NOMO-1 (cell line): ENCODE measurements at regions not wholly inside any gene's neighbourhood (a gene's known extent, or its start where the extent isn't known, plus 50 kb on each side); places are given as distances from the start of the nearest gene placed in this dataset.
"Not testable (repeated sequence)": the region's sequence is repeated elsewhere in the genome, so short reads cannot be mapped to it uniquely, and the experiment has no call there.

Experiments used
- DNase-seq, 2 experiments: peaks; one replicate each; lab custom pipeline; 2025; ENCODE audit not compliant: unreplicated experiment in 2 of 2; lab: John Stamatoyannopoulos, UW

DNA sequence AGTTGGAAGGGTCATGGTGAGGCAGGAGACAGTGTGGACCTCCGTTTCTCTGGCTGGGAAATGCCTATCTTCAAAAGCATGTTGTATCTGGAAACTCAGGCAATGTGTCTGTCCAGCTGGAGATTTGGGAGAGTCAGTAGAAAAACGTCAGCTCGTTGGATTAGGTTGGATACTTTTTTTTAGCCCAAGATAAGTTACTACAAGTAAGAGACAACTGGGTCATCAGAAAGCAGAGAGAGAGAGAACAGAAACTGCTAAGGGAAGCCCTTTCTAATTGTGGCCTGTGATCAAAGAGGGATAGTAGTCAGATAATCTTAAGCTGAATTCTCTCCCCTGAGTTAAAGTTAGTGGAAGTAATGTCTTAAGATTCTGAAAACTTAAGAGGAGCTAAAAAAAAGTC, 78.9 kb upstream of the ZNF280D start:
- no peak for DNase-seq

DNA sequence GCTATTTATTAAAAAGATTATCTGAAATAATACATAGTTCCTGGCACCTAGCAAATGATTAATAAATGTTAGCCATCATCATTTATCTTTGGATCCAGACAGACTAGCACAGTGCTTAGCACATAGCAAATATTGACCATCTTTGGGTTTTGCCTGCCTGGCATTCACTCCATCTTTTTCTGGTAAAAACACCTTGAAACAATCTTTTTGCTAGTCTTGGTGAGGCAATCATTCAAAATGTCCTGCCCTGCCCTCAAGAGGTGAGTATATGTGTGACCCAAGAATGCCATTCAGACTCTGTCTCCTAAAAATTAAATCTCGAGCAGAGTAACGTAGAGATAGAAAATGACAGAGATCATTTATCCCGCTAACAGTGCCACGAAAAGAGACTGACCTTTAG, 78.3 kb upstream of the ZNF280D start:
- no peak for DNase-seq

DNA sequence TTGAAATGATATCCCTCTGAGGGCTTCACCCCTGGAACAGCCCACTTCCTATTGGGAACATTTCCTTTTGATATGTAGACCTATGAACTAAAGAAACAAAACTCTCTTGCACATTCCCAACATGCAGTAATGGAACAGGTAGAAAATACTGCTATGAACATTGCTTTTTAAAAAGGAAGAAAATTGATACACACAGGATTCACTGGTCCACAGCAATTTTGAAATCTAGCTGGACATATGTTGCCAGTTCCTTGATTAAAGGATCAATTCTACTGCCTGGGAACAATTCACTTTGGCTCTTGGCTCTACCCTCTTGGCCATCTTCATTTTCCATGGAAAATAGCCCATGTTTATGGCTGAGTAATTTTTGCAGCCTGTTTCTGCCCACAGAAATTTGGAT, 74.9 kb upstream of the ZNF280D start:
- no peak for DNase-seq

DNA sequence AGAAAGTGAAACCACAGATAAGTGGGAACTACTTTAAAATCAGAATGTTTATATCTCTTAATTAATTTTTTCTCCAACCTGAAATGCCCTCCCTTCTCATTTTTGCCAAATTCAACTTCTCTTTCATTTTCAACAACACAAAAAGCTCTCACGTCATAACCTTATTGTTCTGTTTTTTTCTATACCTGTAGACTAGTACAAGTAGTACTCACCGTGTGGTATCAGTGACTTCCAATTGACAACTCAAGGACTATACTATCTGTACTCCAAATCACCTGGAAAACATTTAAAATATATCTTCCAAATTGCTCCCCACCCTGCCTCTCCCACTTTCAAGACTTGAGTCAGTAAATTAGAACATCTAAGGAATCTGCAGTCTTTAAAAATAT, 72.8 kb upstream of the ZNF280D start:
- DNase-seq: peak in 1 of 2 experiments; percentile 16

DNA sequence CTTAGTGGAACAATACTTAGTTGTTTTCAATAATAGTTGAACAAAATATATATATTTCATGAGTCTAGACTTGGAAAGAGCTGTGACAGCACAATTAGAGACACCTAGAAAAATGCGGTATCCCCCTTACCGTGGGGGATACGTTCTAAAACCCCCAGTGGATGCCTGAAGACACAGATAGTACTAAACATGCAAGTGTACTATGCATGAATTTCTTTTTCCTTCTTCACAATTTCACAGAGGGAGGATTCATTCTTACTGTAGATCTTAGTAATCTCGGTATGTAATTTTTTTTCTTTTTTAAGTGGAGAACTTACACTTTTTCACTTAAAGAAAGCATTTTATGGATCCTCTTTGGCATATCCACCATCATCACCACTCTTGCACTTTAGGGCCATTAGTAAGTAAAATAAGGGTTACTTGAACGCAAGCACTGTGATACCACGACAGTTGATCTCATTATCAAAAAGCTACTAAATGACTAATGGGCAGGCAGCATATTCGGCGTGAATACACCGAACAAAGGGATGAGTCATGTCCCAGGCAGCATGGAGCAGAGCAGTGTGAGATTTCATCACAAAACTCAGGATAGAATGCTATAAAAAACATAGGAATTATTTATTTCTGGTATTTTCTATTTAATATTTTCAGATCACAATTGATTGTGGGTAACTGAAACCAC, 72.3 kb upstream of the ZNF280D start:
- DNase-seq: peak in 1 of 2 experiments; percentile 29

DNA sequence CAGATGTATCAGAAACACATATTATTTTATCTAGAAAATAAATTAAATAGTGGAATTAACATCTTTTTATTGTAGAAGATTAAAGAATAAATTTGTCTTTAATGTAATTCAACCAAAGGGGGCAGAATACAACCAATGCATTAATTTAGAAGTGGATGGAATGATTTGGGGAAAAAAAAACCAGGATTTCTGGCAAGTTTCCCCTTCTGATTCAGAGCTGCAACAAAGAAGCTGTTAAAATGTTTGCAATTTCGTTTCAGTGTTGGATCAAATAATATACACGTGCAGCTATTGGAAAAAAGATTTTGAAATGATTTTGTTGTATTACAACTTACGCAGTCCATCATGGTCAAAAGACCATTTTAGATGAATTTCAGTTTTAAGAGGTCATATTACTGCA, 71.6 kb upstream of the ZNF280D start:
- DNase-seq: no peak

DNA sequence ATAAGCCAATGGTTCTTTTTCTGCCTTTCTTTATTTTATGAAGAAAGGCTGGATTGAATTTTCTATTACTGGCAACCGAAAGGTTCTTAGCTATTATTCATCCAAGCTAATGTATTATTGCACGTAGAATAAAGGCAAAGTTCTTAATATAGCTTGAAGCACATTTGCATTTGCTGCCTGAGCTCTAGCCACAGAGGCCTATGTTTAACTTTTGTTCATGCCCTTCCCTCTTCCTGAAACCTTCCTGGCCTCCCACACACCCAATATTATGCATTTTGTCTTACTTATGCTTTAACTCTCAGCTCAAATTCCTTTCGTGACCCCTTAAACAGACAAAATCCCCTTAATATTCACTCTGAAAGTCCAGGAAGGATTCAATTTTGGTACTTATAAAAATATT, 71.0 kb upstream of the ZNF280D start:
- DNase-seq: no peak

DNA sequence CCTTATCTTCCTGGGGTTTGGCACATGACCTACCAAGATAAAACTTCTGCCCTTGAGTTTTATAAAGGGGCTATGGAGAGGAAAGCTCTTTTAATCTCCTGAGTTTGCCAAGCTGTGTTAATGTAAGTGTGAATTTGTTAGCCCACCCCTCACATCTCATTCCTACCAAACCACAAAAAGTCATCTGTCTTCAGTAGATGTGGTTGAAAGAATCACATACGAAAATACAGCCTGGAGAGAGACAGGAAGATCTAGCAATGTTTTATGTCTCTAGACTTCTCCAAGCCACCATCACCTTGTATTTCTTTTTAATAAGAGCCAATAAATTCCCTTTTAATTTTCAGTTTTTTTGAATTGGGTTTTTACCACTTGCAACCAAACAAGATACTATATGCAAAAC, 68.9 kb upstream of the ZNF280D start:
- DNase-seq: no peak

DNA sequence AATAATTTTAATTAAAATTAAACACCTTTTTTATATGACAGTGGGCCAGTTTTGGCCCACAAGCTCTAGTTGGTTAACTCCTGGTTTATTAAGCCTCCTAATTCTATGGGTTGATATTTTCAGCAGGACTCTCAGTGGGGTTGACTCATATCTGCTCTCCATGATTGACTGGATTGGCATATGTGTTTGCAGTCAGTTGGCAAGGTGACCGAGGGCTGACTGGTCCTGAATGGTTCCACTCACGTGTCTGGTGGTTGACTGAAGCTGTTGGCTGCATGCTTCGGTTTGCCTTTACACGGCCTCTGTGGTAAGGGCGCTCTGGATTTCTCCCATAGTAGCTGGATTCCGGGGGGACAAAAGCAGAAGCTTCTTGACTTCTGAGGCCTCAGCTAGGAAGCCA, 65.3 kb upstream of the ZNF280D start:
- no peak for DNase-seq

DNA sequence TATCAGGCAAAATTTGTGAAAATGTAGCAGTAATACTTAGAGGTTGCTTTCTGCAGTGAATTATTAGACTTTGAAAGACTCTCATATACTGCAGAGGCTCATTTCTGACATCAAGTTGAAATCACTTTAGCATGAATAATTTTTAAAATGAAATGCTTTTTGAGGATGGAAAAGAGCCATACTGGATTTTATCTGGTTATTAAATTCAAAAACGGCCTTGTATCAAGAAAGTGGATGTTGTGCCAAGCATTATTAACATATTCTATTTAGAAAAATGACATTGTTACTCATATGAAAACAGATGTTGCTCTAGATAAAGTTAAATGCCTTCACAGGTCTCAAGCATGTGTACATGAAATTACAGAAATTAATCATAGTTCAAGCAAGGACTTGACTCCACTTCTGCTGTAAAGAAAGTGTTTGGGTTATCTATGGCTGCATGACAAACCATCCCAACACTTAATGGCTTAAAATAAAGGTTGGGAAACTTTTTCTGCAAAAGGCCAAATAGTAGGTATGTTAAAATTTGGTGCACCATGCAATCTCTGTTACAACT, 64.5 kb upstream of the ZNF280D start:
- DNase-seq: no peak

DNA sequence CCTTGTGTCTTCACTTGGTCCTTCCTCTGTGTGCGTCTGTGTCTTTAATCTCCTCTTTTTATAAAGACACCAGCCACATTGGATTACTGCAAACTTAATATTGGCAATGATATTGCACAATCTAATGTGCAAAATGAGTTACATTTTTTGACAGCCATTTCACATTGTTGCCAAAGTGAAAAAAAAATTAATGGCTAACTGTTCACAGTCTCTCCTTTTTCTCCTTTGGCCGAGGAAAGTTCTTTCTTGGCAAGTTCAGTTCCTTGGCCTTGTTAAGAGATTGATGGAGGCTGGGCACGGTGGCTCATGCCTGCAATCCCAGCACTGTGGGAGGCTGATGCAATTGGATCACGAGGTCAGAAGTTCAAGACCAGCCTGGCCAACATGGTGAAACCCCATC, 62.2 kb upstream of the ZNF280D start:
- DNase-seq: no peak

DNA sequence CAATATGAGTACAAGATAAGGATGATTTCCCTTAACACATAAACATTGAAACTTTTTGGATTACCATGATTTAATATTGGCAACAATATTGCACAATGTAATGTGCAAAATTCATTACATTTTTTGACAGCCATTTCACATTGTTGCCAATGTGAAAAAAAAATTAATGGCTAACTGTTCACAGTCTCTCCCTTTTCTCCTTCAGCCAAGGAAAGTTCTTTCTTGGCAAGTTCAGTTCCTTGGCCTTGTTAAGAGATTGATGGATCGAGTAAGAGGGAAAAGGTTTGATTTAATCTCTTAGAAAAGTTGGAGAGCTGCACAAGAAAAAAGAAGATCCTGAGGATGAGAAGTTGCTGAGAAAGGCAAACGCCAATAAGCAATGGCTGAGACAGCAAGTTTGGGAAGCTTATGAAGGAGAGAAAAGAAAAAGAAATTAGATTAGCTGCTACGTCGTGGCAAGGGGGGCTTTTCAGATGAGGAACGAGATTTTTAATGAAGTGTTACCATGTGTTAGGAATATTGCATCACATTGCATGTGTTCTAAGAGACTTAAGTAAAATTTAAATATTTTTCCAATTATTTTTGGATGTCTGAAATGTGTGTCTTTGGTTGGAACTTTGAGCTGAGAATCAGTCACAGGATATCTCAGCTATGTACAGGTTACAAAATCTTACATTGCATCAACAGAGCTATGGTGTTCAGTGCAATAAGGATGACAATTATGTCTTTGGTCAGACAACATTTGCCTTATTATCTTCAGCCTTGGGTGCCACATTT, 61.4 kb upstream of the ZNF280D start:
- no peak for DNase-seq

DNA sequence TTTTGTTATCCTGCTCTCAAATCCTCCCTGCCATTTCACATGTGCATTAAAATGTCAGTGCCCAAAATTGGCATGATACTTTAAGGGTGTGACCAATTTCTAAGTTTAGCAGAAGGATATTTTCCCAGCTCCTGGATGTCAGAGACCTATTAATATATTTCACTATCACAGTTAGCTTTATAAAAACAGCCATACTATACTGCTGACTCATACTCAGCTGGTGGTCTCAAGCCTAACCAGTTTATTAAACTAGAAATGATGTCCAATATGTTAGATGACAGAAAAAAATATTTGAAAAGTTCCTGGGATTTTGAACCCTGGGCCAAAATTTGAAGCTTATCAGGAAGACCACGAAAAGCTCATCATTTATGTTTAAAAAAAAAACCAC, 60.9 kb upstream of the ZNF280D start:
- no peak for DNase-seq

DNA sequence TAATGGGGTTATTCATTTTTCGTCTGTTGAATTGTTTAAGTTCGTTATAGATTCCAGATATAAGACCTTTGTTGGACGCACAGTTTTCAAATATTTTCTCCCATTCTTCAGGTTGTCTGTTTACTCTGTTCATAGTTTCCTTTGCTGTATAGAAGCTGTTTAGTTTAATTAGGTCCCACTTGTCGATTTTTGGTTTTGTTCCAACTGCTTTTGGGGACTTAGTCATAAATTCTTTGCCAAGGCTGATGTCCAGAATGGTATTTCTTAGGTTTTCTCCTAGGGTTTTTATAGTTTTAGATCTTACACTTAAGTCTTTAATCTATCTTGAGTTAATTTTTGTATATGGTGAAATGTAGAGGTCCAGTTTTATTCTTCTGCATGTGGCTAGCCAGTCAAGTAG, 58.9 kb upstream of the ZNF280D start:
- no peak for DNase-seq

DNA sequence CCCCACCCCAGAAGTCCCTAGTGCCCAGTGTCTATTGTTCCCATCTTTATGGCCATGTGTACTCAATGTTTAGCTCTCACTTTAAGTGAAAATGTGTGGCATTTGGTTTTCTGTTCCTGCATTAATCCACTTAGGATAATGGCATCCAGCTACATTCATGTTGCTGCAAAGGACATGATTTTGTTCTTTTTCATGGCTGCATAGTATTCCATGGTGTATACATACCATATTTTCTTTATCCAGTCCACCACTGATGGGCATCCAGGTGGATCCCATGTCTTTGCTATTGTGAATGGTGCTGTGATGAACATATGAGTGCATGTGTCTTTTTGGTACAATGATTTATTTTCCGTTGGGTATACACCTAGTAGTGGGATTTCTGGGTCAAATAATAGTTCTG, 58.2 kb upstream of the ZNF280D start:
- DNase-seq: not testable (repeated sequence)

DNA sequence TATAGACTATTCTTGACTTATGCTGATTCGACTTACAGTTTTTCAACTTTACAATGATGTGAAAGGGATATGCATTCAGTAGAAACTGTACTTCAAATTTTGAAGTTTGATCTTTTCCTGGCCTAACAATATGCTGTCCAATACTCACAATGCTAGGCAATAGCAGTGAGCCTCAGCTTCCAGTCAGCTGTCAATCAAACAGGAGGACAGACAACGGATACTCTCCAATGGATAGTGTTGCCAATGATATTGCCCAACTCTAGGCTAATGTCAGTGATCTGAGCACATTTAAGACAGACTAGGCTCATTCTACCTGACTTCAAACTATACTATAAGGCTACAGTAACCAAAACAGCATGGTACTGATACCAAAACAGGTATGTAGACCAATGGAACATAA, 55.0 kb upstream of the ZNF280D start:
- DNase-seq: no peak

DNA sequence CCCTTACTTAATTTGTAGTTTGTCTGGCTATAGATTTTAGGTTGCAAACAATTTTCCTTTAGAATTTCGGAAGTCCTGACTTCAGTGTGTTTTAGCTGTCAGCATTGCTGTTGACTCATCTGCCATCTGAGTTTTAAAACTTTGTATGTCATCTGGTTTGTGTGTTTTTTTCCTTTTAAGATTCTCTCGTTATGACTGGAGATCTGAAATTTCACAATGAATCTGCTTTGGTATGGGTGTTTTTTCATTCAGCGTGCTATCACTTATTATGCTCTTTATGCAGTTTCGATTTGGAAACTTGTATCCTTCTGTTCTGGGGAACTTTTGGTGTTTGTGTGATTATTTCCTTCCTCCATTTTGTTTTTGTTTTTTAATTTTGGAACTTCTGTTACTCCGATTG, 53.7 kb upstream of the ZNF280D start:
- DNase-seq: no peak

DNA sequence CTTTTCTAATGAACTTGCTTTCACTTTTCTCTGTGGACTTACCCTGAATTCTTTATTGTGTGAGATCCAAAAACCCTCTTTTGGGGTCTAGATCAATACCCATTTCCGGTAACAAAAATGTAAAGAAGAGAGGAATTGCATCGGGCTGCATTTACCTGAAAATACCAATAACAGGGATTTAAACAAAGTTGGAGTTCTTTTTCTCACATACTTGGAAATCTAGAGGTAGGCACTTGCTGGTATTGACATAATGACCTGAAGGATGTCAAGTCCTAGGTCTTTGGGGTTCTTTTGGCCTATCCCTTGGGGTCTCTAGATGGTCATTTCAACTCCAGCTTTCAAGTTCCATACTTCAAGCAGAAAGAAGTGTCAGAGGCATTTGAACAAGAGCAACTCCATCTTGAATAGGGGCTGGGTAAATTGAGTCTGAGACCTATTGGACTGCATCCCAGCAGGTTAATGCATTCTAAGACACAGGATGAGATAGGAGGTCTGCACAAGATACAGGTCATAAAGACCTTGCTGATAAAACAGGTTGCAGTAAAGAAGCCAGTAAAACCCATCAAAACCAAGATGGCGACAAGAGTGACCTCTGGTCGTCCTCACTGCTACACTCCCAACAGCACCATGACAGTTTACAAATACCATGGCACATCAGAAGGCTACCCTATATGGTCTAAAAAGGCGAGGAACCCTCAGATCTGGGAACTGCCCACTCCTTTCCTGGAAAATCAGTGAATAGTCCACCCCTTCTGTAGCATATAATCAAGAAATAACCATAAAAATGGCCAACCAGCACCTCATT, 50.8 kb upstream of the ZNF280D start:
- no peak for DNase-seq

DNA sequence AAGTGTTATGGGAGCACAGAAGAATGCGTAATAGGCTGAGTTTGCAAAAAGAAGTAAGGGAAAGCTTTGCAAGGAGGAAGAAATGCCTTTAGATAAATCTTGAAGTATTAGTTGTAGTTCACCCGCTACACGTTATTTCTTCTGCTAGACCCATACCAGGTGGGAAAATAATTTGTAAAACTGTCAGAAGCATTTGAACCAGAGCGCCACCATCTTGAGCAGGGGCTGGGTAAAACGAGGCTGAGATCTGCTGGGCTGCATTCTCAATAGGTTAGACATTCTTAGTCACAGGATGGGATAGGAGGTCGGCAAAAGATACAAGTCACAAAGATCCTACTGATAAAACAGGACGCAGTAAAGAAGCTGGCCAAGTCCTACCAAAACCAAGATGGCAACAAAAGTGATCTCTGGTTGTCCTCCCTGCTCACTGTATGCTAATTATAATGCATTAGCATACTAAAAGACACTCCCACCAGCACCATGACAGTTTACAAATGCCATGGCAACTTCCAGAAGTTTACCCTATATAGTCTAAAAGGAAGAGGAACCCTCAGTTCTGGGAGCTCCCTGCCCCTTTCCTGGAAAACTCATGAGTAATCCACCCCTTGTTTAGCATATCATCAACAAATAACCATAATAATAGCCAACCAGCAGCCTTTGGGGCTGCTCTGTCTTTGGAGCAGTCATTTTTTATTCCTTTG, 50.0 kb upstream of the ZNF280D start:
- DNase-seq: no peak
